ENCODE measurements at regions not wholly inside any gene's neighbourhood (a gene's known extent, or its start where the extent isn't known, plus 50 kb on each side); places are given as distances from the start of the nearest gene placed in this dataset.
A peak's percentile ranks its signal among the peaks of the same experiment; 100 is the strongest.

DNA sequence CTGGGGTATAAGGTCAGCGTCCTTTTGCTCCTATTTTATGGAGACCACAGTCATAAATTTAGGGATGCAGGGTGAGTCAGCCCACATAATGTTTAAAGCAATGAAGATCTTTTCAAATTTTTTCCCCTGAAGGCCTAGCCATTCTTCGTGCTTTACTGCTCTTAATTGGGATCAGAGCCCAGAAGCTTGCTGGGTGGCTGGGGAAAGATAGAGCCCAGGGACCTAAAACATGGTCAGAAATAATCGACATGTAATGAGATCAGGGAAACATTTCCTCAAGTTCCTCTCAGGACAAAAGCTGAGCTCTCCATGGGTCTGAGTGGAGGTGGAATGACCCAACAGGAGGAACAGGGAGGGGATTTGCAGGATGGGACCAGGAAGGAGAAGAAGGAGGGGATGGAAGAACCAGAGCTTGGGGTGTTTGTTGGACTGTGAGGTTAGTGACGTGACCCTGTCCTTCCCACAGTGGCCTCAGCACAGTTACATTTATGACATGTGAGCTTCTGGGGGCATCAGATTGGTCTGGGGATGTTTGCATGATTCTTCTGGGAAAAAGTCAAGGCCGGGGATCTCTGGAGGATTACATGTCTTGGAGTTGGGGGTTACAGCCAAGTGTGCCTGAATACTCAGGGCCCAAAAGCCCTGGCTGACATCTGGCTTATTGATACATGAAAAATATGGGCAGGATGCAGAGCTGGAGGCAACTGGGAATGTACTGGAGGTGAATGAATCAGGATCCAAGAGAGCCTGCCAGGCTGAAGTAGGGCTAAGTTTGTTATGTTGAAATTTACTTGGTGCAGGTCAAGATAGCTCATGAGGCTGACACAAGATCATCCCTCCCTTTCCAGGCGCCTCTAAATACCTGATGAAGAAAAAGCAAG, 477.9 kb downstream of the RPS24 start:
- no peak overlapping the region for H3K27ac ChIP-seq (ENCODE audit: low read depth, low read length)
- H3K27me3 ChIP-seq (ENCODE audit: control insufficient read depth in 3 of 3, insufficient read depth in 3 of 3, low read length in 3 of 3), result peaks cover 0 to 8% (median 0%) of the 10 kb centered on the region in 3 donors
- no peak overlapping the region for H3K4me3 ChIP-seq (ENCODE audit: low read length in 3 of 3)
- H3K36me3 ChIP-seq (ENCODE audit: control insufficient read depth in 3 of 3, insufficient read depth in 3 of 3, low read length in 3 of 3), result no peaks in the 10 kb centered on the region
- peaks cover 9 to 28% (median 24%) of the 10 kb centered on the region in 3 donors for H3K4me1 ChIP-seq (ENCODE audit: control insufficient read depth in 3 of 3, insufficient read depth in 3 of 3, low read length in 3 of 3)
- H3K9ac ChIP-seq (ENCODE audit: low read depth in 1 of 3, low read length in 3 of 3), result no peak overlapping the region
- no peaks in the 10 kb centered on the region for H3K9me3 ChIP-seq (ENCODE audit: control insufficient read depth in 3 of 3, low read length in 3 of 3)

DNA sequence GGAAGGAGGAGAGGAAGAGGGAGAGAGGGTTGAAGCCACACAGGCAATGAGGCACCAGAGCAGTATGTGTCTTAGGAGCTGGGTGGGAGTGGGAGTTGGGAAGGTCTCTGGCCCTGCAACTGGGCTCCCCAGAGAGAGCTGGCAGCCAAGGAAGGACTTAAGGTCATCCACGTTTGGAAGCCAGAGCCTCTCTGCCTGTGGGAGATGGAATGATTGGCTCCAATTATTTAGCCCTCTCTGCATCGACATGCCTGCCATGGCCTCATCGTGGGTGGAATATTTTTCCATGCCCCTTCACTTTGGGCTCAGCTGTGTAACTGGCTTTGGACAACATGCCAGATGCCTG, 478.5 kb downstream of the RPS24 start:
- peaks cover 0 to 8% (median 2%) of the 10 kb centered on the region in 3 donors for H3K27me3 ChIP-seq (ENCODE audit: control insufficient read depth in 3 of 3, insufficient read depth in 3 of 3, low read length in 3 of 3)

GRCh38 chr10:78513330-78513729, 479.7 kb downstream of the RPS24 start:
- H3K27ac ChIP-seq (ENCODE audit: low read depth, low read length), result no peak overlapping the region
- peaks cover 0 to 11% (median 5%) of the 10 kb centered on the region in 3 donors for H3K27me3 ChIP-seq (ENCODE audit: control insufficient read depth in 3 of 3, insufficient read depth in 3 of 3, low read length in 3 of 3)
- H3K4me1 ChIP-seq (ENCODE audit: control insufficient read depth in 3 of 3, insufficient read depth in 3 of 3, low read length in 3 of 3), result peaks cover 9 to 23% (median 21%) of the 10 kb centered on the region in 3 donors

More for the DNA sequence above, 478.5 kb downstream of the RPS24 start:
- Histone ChIP-seq H3K27ac (ENCODE audit: low read depth, low read length) (no peak overlapping the region), H3K4me1 (ENCODE audit: control insufficient read depth in 3 of 3, insufficient read depth in 3 of 3, low read length in 3 of 3) (peaks cover 9 to 28% (median 24%) of the 10 kb centered on the region in 3 donors), H3K4me3 (ENCODE audit: low read length in 3 of 3) (no peak overlapping the region), H3K9ac (ENCODE audit: low read depth in 1 of 3, low read length in 3 of 3) (no peak overlapping the region), H3K36me3 (ENCODE audit: control insufficient read depth in 3 of 3, insufficient read depth in 3 of 3, low read length in 3 of 3) (no peaks in the 10 kb centered on the region), H3K9me3 (ENCODE audit: control insufficient read depth in 3 of 3, low read length in 3 of 3) (no peaks in the 10 kb centered on the region)

GRCh38 chr10:78513986-78514385, 480.3 kb downstream of the RPS24 start:
- H3K4me1 ChIP-seq (ENCODE audit: control insufficient read depth in 3 of 3, insufficient read depth in 3 of 3, low read length in 3 of 3), result peaks cover 9 to 21% (median 19%) of the 10 kb centered on the region in 3 donors
- H3K27me3 ChIP-seq (ENCODE audit: control insufficient read depth in 3 of 3, insufficient read depth in 3 of 3, low read length in 3 of 3), result peaks cover 0 to 9% (median 5%) of the 10 kb centered on the region in 3 donors
- no peaks in the 10 kb centered on the region for H3K36me3 ChIP-seq (ENCODE audit: control insufficient read depth in 3 of 3, insufficient read depth in 3 of 3, low read length in 3 of 3)
- H3K27ac ChIP-seq (ENCODE audit: low read depth, low read length), result no peak overlapping the region
- no peaks in the 10 kb centered on the region for H3K9me3 ChIP-seq (ENCODE audit: control insufficient read depth in 3 of 3, low read length in 3 of 3)
- no peak overlapping the region for H3K4me3 ChIP-seq (ENCODE audit: low read length in 3 of 3)
- no peak overlapping the region for H3K9ac ChIP-seq (ENCODE audit: low read depth in 1 of 3, low read length in 3 of 3)

More at GRCh38 chr10:78513330-78513729, 479.7 kb downstream of the RPS24 start:
- Histone ChIP-seq H3K36me3 (ENCODE audit: control insufficient read depth in 3 of 3, insufficient read depth in 3 of 3, low read length in 3 of 3) (no peaks in the 10 kb centered on the region), H3K4me3 (ENCODE audit: low read length in 3 of 3) (no peak overlapping the region), H3K9ac (ENCODE audit: low read depth in 1 of 3, low read length in 3 of 3) (no peak overlapping the region), H3K9me3 (ENCODE audit: control insufficient read depth in 3 of 3, low read length in 3 of 3) (no peaks in the 10 kb centered on the region)

- Histone ChIP-seq H3K9ac (ENCODE audit: low read depth in 1 of 3, low read length in 3 of 3) (no peak overlapping the region), H3K9me3 (ENCODE audit: control insufficient read depth in 3 of 3, low read length in 3 of 3) (no peaks in the 10 kb centered on the region), H3K27ac (ENCODE audit: low read depth, low read length) (peak overlapping the region; percentile 17), H3K36me3 (ENCODE audit: control insufficient read depth in 3 of 3, insufficient read depth in 3 of 3, low read length in 3 of 3) (no peaks in the 10 kb centered on the region), H3K4me1 (ENCODE audit: control insufficient read depth in 3 of 3, insufficient read depth in 3 of 3, low read length in 3 of 3) (peaks cover 9 to 21% (median 19%) of the 10 kb centered on the region in 3 donors), H3K27me3 (ENCODE audit: control insufficient read depth in 3 of 3, insufficient read depth in 3 of 3, low read length in 3 of 3) (peaks cover 0 to 7% (median 5%) of the 10 kb centered on the region in 3 donors), H3K4me3 (ENCODE audit: low read length in 3 of 3) (no peak overlapping the region)
These were observed 480.8 kb downstream of the RPS24 start for GRCh38 chr10:78514459-78514858.

GRCh38 chr10:78515038-78515872, 481.6 kb downstream of the RPS24 start:
- Histone ChIP-seq H3K36me3 (ENCODE audit: control insufficient read depth in 3 of 3, insufficient read depth in 3 of 3, low read length in 3 of 3) (no peaks in the 10 kb centered on the region), H3K4me3 (ENCODE audit: low read length in 3 of 3) (no peak overlapping the region), H3K9me3 (ENCODE audit: control insufficient read depth in 3 of 3, low read length in 3 of 3) (no peaks in the 10 kb centered on the region), H3K9ac (ENCODE audit: low read depth in 1 of 3, low read length in 3 of 3) (no peak overlapping the region), H3K27me3 (ENCODE audit: control insufficient read depth in 3 of 3, insufficient read depth in 3 of 3, low read length in 3 of 3) (peaks cover 0 to 7% (median 5%) of the 10 kb centered on the region in 3 donors), H3K4me1 (ENCODE audit: control insufficient read depth in 3 of 3, insufficient read depth in 3 of 3, low read length in 3 of 3) (peaks cover 9 to 21% (median 18%) of the 10 kb centered on the region in 3 donors), H3K27ac (ENCODE audit: low read depth, low read length) (peak overlapping the region; percentile 17)

GRCh38 chr10:78515873-78516153, 482.1 kb downstream of the RPS24 start:
- Histone ChIP-seq H3K9me3 (ENCODE audit: control insufficient read depth in 3 of 3, low read length in 3 of 3) (no peaks in the 10 kb centered on the region), H3K27me3 (ENCODE audit: control insufficient read depth in 3 of 3, insufficient read depth in 3 of 3, low read length in 3 of 3) (peaks cover 0 to 5% (median 4%) of the 10 kb centered on the region in 3 donors), H3K9ac (ENCODE audit: low read depth in 1 of 3, low read length in 3 of 3) (no peak overlapping the region), H3K27ac (ENCODE audit: low read depth, low read length) (no peak overlapping the region), H3K4me3 (ENCODE audit: low read length in 3 of 3) (no peak overlapping the region), H3K36me3 (ENCODE audit: control insufficient read depth in 3 of 3, insufficient read depth in 3 of 3, low read length in 3 of 3) (no peaks in the 10 kb centered on the region), H3K4me1 (ENCODE audit: control insufficient read depth in 3 of 3, insufficient read depth in 3 of 3, low read length in 3 of 3) (peaks cover 9 to 16% (median 16%) of the 10 kb centered on the region in 3 donors)

- Histone ChIP-seq H3K9me3 (ENCODE audit: control insufficient read depth in 3 of 3, low read length in 3 of 3) (no peaks in the 10 kb centered on the region), H3K27ac (ENCODE audit: low read depth, low read length) (no peak overlapping the region), H3K4me1 (ENCODE audit: control insufficient read depth in 3 of 3, insufficient read depth in 3 of 3, low read length in 3 of 3) (peaks cover 9 to 13% (median 12%) of the 10 kb centered on the region in 3 donors), H3K4me3 (ENCODE audit: low read length in 3 of 3) (no peak overlapping the region), H3K27me3 (ENCODE audit: control insufficient read depth in 3 of 3, insufficient read depth in 3 of 3, low read length in 3 of 3) (peaks cover 0 to 5% (median 4%) of the 10 kb centered on the region in 3 donors), H3K36me3 (ENCODE audit: control insufficient read depth in 3 of 3, insufficient read depth in 3 of 3, low read length in 3 of 3) (no peaks in the 10 kb centered on the region), H3K9ac (ENCODE audit: low read depth in 1 of 3, low read length in 3 of 3) (no peak overlapping the region)
These were observed 482.6 kb downstream of the RPS24 start for GRCh38 chr10:78516236-78516635.

DNA sequence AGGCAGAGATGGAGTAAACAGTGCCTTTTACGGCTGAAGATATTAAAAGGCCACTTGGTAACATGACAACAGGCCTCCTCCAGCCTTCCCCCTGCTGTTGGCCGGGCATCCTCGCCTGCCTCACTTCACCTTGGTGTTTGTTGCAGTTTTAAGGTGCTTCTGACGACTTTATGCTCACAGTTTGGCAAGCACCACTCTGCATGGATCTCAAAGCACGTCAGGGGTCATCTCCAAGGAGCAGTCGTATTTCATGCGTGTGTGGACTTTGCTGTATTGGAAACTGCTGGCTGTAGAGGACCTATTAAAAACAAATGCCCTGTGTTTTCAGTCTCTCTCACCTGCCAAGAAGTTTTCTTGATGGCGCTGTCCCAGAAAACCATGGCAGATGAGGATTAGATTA, 483.1 kb downstream of the RPS24 start:
- H3K4me1 ChIP-seq (ENCODE audit: control insufficient read depth in 3 of 3, insufficient read depth in 3 of 3, low read length in 3 of 3), result peaks cover 8 to 13% (median 9%) of the 10 kb centered on the region in 3 donors
- H3K4me3 ChIP-seq (ENCODE audit: low read length in 3 of 3), result no peak overlapping the region
- no peak overlapping the region for H3K9ac ChIP-seq (ENCODE audit: low read depth in 1 of 3, low read length in 3 of 3)
- H3K27me3 ChIP-seq (ENCODE audit: control insufficient read depth in 3 of 3, insufficient read depth in 3 of 3, low read length in 3 of 3), result peaks cover 0 to 5% (median 4%) of the 10 kb centered on the region in 3 donors
- H3K27ac ChIP-seq (ENCODE audit: low read depth, low read length), result no peak overlapping the region
- no peaks in the 10 kb centered on the region for H3K9me3 ChIP-seq (ENCODE audit: control insufficient read depth in 3 of 3, low read length in 3 of 3)
- H3K36me3 ChIP-seq (ENCODE audit: control insufficient read depth in 3 of 3, insufficient read depth in 3 of 3, low read length in 3 of 3), result no peaks in the 10 kb centered on the region

- peaks cover 2 to 9% (median 4%) of the 10 kb centered on the region in 3 donors for H3K4me1 ChIP-seq (ENCODE audit: control insufficient read depth in 3 of 3, insufficient read depth in 3 of 3, low read length in 3 of 3)
- H3K27ac ChIP-seq (ENCODE audit: low read depth, low read length), result no peak overlapping the region
- no peaks in the 10 kb centered on the region for H3K36me3 ChIP-seq (ENCODE audit: control insufficient read depth in 3 of 3, insufficient read depth in 3 of 3, low read length in 3 of 3)
- no peaks in the 10 kb centered on the region for H3K9me3 ChIP-seq (ENCODE audit: control insufficient read depth in 3 of 3, low read length in 3 of 3)
- peaks cover 0 to 5% (median 4%) of the 10 kb centered on the region in 3 donors for H3K27me3 ChIP-seq (ENCODE audit: control insufficient read depth in 3 of 3, insufficient read depth in 3 of 3, low read length in 3 of 3)
- no peak overlapping the region for H3K9ac ChIP-seq (ENCODE audit: low read depth in 1 of 3, low read length in 3 of 3)
- H3K4me3 ChIP-seq (ENCODE audit: low read length in 3 of 3), result no peak overlapping the region
These were observed 484.6 kb downstream of the RPS24 start for GRCh38 chr10:78518224-78518623.
